GM23338 (cell line): ENCODE measurements at regions not wholly inside any gene's neighbourhood (a gene's known extent, or its start where the extent isn't known, plus 50 kb on each side); places are given as distances from the start of the nearest gene placed in this dataset.

ENCODE experiments used
- ATAC-seq: fragments of 200-7000 bp; cut with Tn5 transposase; 3 replicates; pipeline ENCODE4 v1.9.1; 2020
- DNase-seq: peaks from one replicate; pipeline ENCODE4 v3.0.0-alpha.2; 2015; ENCODE audit warnings: low spot score
- H2AFZ ChIP-seq: fragments of 200-600 bp; sonication (generic); 2 replicates; pipeline ENCODE4 v1.8.0; 2016; ENCODE audit warnings: antibody characterized with exemption, mild to moderate bottlenecking, moderate library complexity
- H3F3A ChIP-seq: fragments of 200-600 bp; sonication (generic); replicated peaks from 2 replicates; pipeline ENCODE4 v1.8.0; 2017; ENCODE audit warnings: antibody characterized with exemption, mixed run types, low read depth
- H3K27ac ChIP-seq: fragments of 200-600 bp; sonication (generic); 2 replicates; pipeline ENCODE4 v1.6.1; 2016; ENCODE audit warnings: low read depth
- H3K27me3 ChIP-seq: fragments of 200-600 bp; sonication (generic); 2 replicates; pipeline ENCODE4 v1.8.0; 2016; ENCODE audit warnings: mild to moderate bottlenecking, mixed run types, moderate library complexity; ENCODE audit not compliant: insufficient read depth
- H3K36me3 ChIP-seq: fragments of 200-600 bp; sonication (generic); 2 replicates; pipeline ENCODE4 v1.8.0; 2016; ENCODE audit warnings: mild to moderate bottlenecking; ENCODE audit not compliant: insufficient read depth
- H3K4me1 ChIP-seq: fragments of 200-600 bp; sonication (generic); 2 replicates; pipeline ENCODE4 v1.8.0; 2016; ENCODE audit warnings: mild to moderate bottlenecking, moderate library complexity; ENCODE audit not compliant: insufficient read depth
- H3K4me2 ChIP-seq: fragments of 200-600 bp; sonication (generic); 2 replicates; pipeline ENCODE4 v1.7.1; 2017; ENCODE audit warnings: mixed run types
- H3K4me3 ChIP-seq: fragments of 200-600 bp; sonication (generic); 2 replicates; pipeline ENCODE4 v1.6.1; 2016; ENCODE audit warnings: mixed run types
- H3K79me2 ChIP-seq: fragments of 200-600 bp; sonication (generic); replicated peaks from 2 replicates; pipeline ENCODE4 v1.8.0; 2017; ENCODE audit warnings: mild to moderate bottlenecking; ENCODE audit not compliant: insufficient read depth
- H3K9me2 ChIP-seq: fragments of 200-600 bp; sonication (generic); 2 replicates; pipeline ENCODE4 v1.8.0; 2017; ENCODE audit not compliant: insufficient read depth
- H4K20me1 ChIP-seq: fragments of 200-600 bp; sonication (generic); replicated peaks from 2 replicates; pipeline ENCODE4 v1.8.0; 2017; ENCODE audit warnings: mild to moderate bottlenecking; ENCODE audit not compliant: insufficient read depth
- H3K27ac Mint-ChIP-seq: 2 replicates; pipeline ENCODE4 v1.8.0; 2020; ENCODE audit warnings: inconsistent platforms, mild to moderate bottlenecking, moderate library complexity, mixed read lengths
- H3K27me3 Mint-ChIP-seq: 3 replicates; pipeline ENCODE4 v1.8.0; 2022; ENCODE audit warnings: low read depth, mild to moderate bottlenecking, moderate library complexity, mixed read lengths, inconsistent platforms; ENCODE audit not compliant: insufficient read depth, poor library complexity
- H3K36me3 Mint-ChIP-seq: 3 replicates; pipeline ENCODE4 v1.8.0; 2021; ENCODE audit warnings: low read depth, mild to moderate bottlenecking, inconsistent platforms, moderate library complexity, mixed read lengths
- H3K4me1 Mint-ChIP-seq: 3 replicates; pipeline ENCODE4 v1.8.0; 2020; ENCODE audit warnings: mild to moderate bottlenecking, inconsistent platforms, mixed read lengths
- H3K4me3 Mint-ChIP-seq: 3 replicates; pipeline ENCODE4 v1.8.0; 2021; ENCODE audit warnings: moderate library complexity, mild to moderate bottlenecking, inconsistent platforms, mixed read lengths
- H3K9me3 Mint-ChIP-seq: 3 replicates; pipeline ENCODE4 v1.8.0; 2020; ENCODE audit warnings: moderate library complexity, mild to moderate bottlenecking, inconsistent platforms, mixed read lengths
- CREB1 ChIP-seq: fragments of 250-450 bp; sonication (Bioruptor Pico); IDR thresholded peaks from 2 replicates; pipeline ENCODE4 v1.5.0; 2020; ENCODE audit warnings: low read depth, mild to moderate bottlenecking, moderate library complexity
- EZH2 ChIP-seq: fragments of 200-600 bp; sonication (generic); IDR thresholded peaks from one replicate; pipeline ENCODE4 v1.8.0; 2017; ENCODE audit warnings: antibody characterized with exemption, mild to moderate bottlenecking, low read depth; ENCODE audit not compliant: unreplicated experiment
- EZH2phosphoT487 ChIP-seq: fragments of 200-600 bp; sonication (generic); IDR thresholded peaks from one replicate; pipeline ENCODE4 v1.8.1; 2018; ENCODE audit warnings: antibody characterized with exemption; ENCODE audit not compliant: unreplicated experiment
- JUNB ChIP-seq: IDR thresholded peaks from one replicate; pipeline ENCODE4 v1.6.1; 2016; ENCODE audit warnings: antibody characterized with exemption; ENCODE audit not compliant: unreplicated experiment
- NANOG ChIP-seq: IDR thresholded peaks from 2 replicates; pipeline ENCODE4 v1.6.1; 2016; ENCODE audit warnings: antibody characterized with exemption, borderline replicate concordance
- POLR2AphosphoS5 ChIP-seq: IDR thresholded peaks from 2 replicates; pipeline ENCODE4 v1.6.1; 2016; ENCODE audit warnings: antibody characterized with exemption, low read depth
- STAT1 ChIP-seq: IDR thresholded peaks from one replicate; pipeline ENCODE4 v1.6.1; 2016; ENCODE audit warnings: antibody characterized with exemption; ENCODE audit not compliant: unreplicated experiment
- ZNF114 ChIP-seq: fragments of 250-450 bp; sonication (Bioruptor Pico); IDR thresholded peaks from 2 replicates; pipeline ENCODE4 v1.5.0; 2020; ENCODE audit warnings: mild to moderate bottlenecking, moderate library complexity
- ZNF331 ChIP-seq: fragments of 250-450 bp; sonication (Bioruptor Pico); IDR thresholded peaks from 2 replicates; pipeline ENCODE4 v1.5.0; 2020; ENCODE audit warnings: low read depth, mild to moderate bottlenecking, moderate library complexity
- TF ChIP-seq, protein P1 (sequence below), 2 experiments: fragments of 200-600 bp in 1 of 2; sonication (generic) in 1 of 2; conservative IDR thresholded peaks; 2 replicates each; pipeline versions ENCODE4 v1.5.1 to v1.6.1; 2016 to 2017; ENCODE audit warnings: antibody characterized with exemption in 2 of 2, low read depth in 2 of 2, mild to moderate bottlenecking in 2 of 2, moderate library complexity in 1 of 2
- TF ChIP-seq, protein P2 (sequence below): IDR thresholded peaks from 2 replicates; pipeline ENCODE4 v1.6.1; 2016; ENCODE audit warnings: antibody characterized with exemption
- TF ChIP-seq, protein P3 (sequence below): IDR thresholded peaks from one replicate; pipeline ENCODE4 v1.6.1; 2018; ENCODE audit warnings: antibody characterized with exemption; ENCODE audit not compliant: unreplicated experiment

DNA sequence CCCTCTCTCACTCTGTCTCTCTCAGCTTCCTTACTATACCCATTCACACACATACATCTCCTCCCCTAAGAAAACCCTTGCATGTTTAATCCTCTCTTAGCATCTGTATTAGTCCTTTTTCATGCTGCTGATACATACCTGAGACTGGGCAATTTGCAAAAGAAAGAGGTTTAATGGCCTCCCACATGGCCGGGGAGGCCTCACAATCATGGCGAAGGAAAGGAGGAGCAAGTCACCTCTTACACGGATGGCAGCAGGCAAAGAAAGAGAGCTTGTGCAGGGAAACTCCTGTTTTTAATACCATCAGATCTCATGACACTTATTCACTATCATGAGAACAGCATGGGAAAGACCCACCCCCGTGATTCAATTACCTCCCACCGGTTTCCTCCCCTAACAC lies 398.5 kb upstream of the SASH1 start (continued):
- TF ChIP-seq EZH2 (no peak), JUNB (no peak), ZNF331 (CRISPR knock-in tag) (no peak), POLR2AphosphoS5 (no peak), EZH2phosphoT487 (no peak)
- TF ChIP-seq, protein P1, sequence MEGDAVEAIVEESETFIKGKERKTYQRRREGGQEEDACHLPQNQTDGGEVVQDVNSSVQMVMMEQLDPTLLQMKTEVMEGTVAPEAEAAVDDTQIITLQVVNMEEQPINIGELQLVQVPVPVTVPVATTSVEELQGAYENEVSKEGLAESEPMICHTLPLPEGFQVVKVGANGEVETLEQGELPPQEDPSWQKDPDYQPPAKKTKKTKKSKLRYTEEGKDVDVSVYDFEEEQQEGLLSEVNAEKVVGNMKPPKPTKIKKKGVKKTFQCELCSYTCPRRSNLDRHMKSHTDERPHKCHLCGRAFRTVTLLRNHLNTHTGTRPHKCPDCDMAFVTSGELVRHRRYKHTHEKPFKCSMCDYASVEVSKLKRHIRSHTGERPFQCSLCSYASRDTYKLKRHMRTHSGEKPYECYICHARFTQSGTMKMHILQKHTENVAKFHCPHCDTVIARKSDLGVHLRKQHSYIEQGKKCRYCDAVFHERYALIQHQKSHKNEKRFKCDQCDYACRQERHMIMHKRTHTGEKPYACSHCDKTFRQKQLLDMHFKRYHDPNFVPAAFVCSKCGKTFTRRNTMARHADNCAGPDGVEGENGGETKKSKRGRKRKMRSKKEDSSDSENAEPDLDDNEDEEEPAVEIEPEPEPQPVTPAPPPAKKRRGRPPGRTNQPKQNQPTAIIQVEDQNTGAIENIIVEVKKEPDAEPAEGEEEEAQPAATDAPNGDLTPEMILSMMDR (conservative IDR thresholded peaks at IDR 0.05; ENCODE audit: low read depth in 2 of 2): no peak
- TF ChIP-seq, protein P2, sequence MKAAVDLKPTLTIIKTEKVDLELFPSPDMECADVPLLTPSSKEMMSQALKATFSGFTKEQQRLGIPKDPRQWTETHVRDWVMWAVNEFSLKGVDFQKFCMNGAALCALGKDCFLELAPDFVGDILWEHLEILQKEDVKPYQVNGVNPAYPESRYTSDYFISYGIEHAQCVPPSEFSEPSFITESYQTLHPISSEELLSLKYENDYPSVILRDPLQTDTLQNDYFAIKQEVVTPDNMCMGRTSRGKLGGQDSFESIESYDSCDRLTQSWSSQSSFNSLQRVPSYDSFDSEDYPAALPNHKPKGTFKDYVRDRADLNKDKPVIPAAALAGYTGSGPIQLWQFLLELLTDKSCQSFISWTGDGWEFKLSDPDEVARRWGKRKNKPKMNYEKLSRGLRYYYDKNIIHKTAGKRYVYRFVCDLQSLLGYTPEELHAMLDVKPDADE: no peak

DNA sequence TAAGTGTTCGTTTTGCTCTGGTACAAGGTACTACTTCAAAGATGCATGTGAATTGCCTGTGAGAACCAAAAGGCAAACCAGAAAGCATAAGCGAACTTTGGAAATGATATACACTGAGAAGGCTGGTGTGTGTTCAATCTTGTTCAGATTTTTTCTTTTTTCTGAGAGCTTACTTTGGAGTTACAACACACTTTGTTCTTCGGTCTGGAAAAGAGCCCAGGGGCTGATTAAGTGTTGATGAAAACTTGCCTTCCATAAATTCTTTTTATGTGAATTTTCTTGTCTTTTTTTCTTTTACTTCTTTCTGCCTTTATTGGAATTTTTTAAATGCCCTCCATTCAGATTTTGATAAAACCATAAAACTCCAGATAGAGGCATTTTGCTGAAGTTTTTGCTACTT lies 395.1 kb upstream of the SASH1 start:
- Histone ChIP-seq H4K20me1 (no peaks in the 10 kb centered on the region), H3K4me1 (no peaks in the 10 kb centered on the region), H3K79me2 (no peaks in the 10 kb centered on the region), H3K36me3 (0 out of 2 replicates have a peak, but pooled peaks cover 12% of the 10 kb centered on the region), H2AFZ (no peak overlapping the region), H3K4me3 (no peak overlapping the region), H3K27me3 (no peaks in the 10 kb centered on the region), H3K27ac (no peak overlapping the region), H3F3A (no peaks in the 10 kb centered on the region), H3K4me2 (no peak overlapping the region), H3K9me2 (0 out of 2 replicates have a peak, but pooled peaks cover 6% of the 10 kb centered on the region)
- H3K36me3 Mint-ChIP-seq: peaks cover 29% of the 10 kb centered on the region
- ATAC-seq (no peak), DNase-seq (no peak)
- H3K9me3 Mint-ChIP-seq: peaks cover 34% of the 10 kb centered on the region
- H3K27ac Mint-ChIP-seq: no peak overlapping the region
- no peak overlapping the region for H3K4me3 Mint-ChIP-seq
- H3K27me3 Mint-ChIP-seq: peaks cover 7% of the 10 kb centered on the region
- H3K4me1 Mint-ChIP-seq: no peaks in the 10 kb centered on the region; the same call in 2 of the 3 replicates
- TF ChIP-seq JUNB (no peak), STAT1 (no peak), EZH2phosphoT487 (no peak), ZNF114 (CRISPR knock-in tag) (no peak), CREB1 (no peak), NANOG (no peak)
- TF ChIP-seq, protein P1 (conservative IDR thresholded peaks at IDR 0.05; ENCODE audit: low read depth in 2 of 2): no peak
- TF ChIP-seq, protein P3, sequence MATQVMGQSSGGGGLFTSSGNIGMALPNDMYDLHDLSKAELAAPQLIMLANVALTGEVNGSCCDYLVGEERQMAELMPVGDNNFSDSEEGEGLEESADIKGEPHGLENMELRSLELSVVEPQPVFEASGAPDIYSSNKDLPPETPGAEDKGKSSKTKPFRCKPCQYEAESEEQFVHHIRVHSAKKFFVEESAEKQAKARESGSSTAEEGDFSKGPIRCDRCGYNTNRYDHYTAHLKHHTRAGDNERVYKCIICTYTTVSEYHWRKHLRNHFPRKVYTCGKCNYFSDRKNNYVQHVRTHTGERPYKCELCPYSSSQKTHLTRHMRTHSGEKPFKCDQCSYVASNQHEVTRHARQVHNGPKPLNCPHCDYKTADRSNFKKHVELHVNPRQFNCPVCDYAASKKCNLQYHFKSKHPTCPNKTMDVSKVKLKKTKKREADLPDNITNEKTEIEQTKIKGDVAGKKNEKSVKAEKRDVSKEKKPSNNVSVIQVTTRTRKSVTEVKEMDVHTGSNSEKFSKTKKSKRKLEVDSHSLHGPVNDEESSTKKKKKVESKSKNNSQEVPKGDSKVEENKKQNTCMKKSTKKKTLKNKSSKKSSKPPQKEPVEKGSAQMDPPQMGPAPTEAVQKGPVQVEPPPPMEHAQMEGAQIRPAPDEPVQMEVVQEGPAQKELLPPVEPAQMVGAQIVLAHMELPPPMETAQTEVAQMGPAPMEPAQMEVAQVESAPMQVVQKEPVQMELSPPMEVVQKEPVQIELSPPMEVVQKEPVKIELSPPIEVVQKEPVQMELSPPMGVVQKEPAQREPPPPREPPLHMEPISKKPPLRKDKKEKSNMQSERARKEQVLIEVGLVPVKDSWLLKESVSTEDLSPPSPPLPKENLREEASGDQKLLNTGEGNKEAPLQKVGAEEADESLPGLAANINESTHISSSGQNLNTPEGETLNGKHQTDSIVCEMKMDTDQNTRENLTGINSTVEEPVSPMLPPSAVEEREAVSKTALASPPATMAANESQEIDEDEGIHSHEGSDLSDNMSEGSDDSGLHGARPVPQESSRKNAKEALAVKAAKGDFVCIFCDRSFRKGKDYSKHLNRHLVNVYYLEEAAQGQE: no peak
- TF ChIP-seq, protein P2: no peak
